ENCODE measurements at regions not wholly inside any gene's neighbourhood (a gene's known extent, or its start where the extent isn't known, plus 50 kb on each side); places are given as distances from the start of the nearest gene placed in this dataset.

GRCh38 chr10:83533290-83533689 lies 606.0 kb upstream of the GHITM start:
- Histone ChIP-seq H2AFZ (ENCODE audit: low read length) (no peak overlapping the region), H3K18ac (ENCODE audit: extremely low read depth, low read length) (no peak overlapping the region), H2BK5ac (ENCODE audit: low read depth, low read length) (no peak overlapping the region), H3K9ac (replicated peaks in 1 of 4; ENCODE audit: extremely low read depth in 1 of 4, low read depth in 3 of 4, low read length in 3 of 4) (no peak overlapping the region), H4K8ac (ENCODE audit: extremely low read depth, insufficient read depth, low read length) (no peak overlapping the region), H3K9me3 (ENCODE audit: insufficient read depth in 2 of 2, low read depth in 1 of 2, low read length in 1 of 2) (no peaks in the 10 kb centered on the region), H3K27ac (ENCODE audit: low read depth, low read length) (no peak overlapping the region), H2BK15ac (ENCODE audit: low read length) (no peak overlapping the region), H4K91ac (replicated peaks; ENCODE audit: insufficient read length, low read length) (no peak overlapping the region), H3K79me1 (ENCODE audit: low read depth, low read length) (no peaks in the 10 kb centered on the region), H3K27me3 (replicated peaks in 1 of 4; ENCODE audit: control insufficient read depth in 3 of 4, extremely low read depth in 1 of 4, insufficient read depth in 3 of 4, low read length in 3 of 4) (no peaks in the 10 kb centered on the region), H2BK20ac (ENCODE audit: low read length) (no peak overlapping the region), H3K23ac (ENCODE audit: insufficient read length) (no peak overlapping the region), H2BK12ac (ENCODE audit: low read depth, low read length) (no peak overlapping the region), H3K14ac (ENCODE audit: insufficient read length) (no peak overlapping the region), H4K5ac (ENCODE audit: insufficient read length, low read depth, low read length) (no peak overlapping the region), H4K20me1 (replicated peaks in 1 of 2; ENCODE audit: control insufficient read depth in 1 of 2, insufficient read depth in 2 of 2, low read length in 2 of 2) (no peaks in the 10 kb centered on the region), H3K36me3 (ENCODE audit: control insufficient read depth in 2 of 4, insufficient read depth in 4 of 4, low read length in 3 of 4) (no peaks in the 10 kb centered on the region), H3K4me2 (ENCODE audit: insufficient read depth in 1 of 2, low read depth in 2 of 2, low read length in 2 of 2) (no peak overlapping the region), H3K23me2 (ENCODE audit: low read depth, low read length) (no peaks in the 10 kb centered on the region), H3K4me3 (ENCODE audit: extremely low read depth in 1 of 4, insufficient read depth in 2 of 4, low read depth in 3 of 4, low read length in 4 of 4) (no peak overlapping the region), H2AK5ac (ENCODE audit: low read depth, low read length) (no peak overlapping the region), H2BK120ac (replicated peaks; ENCODE audit: low read depth, low read length) (no peak overlapping the region), H3K4ac (replicated peaks; ENCODE audit: insufficient read length, low read depth, low read length) (no peak overlapping the region), H3K56ac (replicated peaks; ENCODE audit: insufficient read length, low read depth, low read length) (no peak overlapping the region), H3K79me2 (ENCODE audit: control insufficient read depth in 1 of 2, insufficient read depth in 2 of 2, low read length in 2 of 2) (no peaks in the 10 kb centered on the region), H3K4me1 (replicated peaks in 1 of 4; ENCODE audit: control insufficient read depth in 3 of 4, insufficient read depth in 4 of 4, low read length in 3 of 4) (no peaks in the 10 kb centered on the region)
- ChIA-PET CTCF (ENCODE audit: partially characterized antibody) (interaction anchor here (1.2 kb wide), 1 partner anchor 10 kb away, joined by 4 read pairs; no protein-coding TSS in a partner anchor), POLR2A (ENCODE audit: partially characterized antibody) (no interaction called here)
- 83% methylated on average over 1 of the region's 1 CpG; no CpG with 5 or more reads in 1 of the 2 experiments for WGBS, 2 experiments (ENCODE audit: extremely low coverage in 1 of 2, insufficient coverage in 1 of 2, insufficient read length in 1 of 2, insufficient replicate concordance in 2 of 2, low coverage in 1 of 2, low lambda C conversion rate in 2 of 2, missing lambda C conversion rate in 1 of 2)
- FAIRE-seq (no peak), DNase-seq (ENCODE audit: low read depth in 1 of 2, low spot score in 2 of 2) (no peak)
- TF ChIP-seq CHD1 (IDR thresholded peaks at IDR 0.05; ENCODE audit: low read depth, low read length), result no peak
- TF ChIP-seq GABPA (IDR thresholded peaks at IDR 0.05; ENCODE audit: borderline replicate concordance, insufficient read depth, low read length), result no peak
- TF ChIP-seq RXRA (IDR thresholded peaks at IDR 0.05; ENCODE audit: insufficient read depth, low read depth, low read length), result no peak
- no peak for TF ChIP-seq NRF1 (IDR thresholded peaks at IDR 0.05; ENCODE audit: low read depth, low read length)
- TF ChIP-seq POLR2A (IDR thresholded peaks at IDR 0.05; ENCODE audit: control extremely low read depth in 1 of 2, low read depth in 2 of 2, low read length in 2 of 2), result no peak
- TF ChIP-seq NANOG (IDR thresholded peaks at IDR 0.05; ENCODE audit: insufficient read depth, low read depth, low read length, poor library complexity, severe bottlenecking), result no peak
- TF ChIP-seq CBX5 (IDR thresholded peaks at IDR 0.05; ENCODE audit: low read depth, low read length), result no peak
- TF ChIP-seq ATF2 (IDR thresholded peaks at IDR 0.05; ENCODE audit: low read length), result no peak
- no peak for TF ChIP-seq CEBPB (IDR thresholded peaks at IDR 0.05; ENCODE audit: low read depth, low read length)
- no peak for TF ChIP-seq SRF (IDR thresholded peaks at IDR 0.05; ENCODE audit: low read depth, low read length)
- no peak for TF ChIP-seq BACH1 (IDR thresholded peaks at IDR 0.05; ENCODE audit: low read length)
- no peak for TF ChIP-seq JUN (IDR thresholded peaks at IDR 0.05; ENCODE audit: low read depth, low read length)
- TF ChIP-seq E2F6 (IDR thresholded peaks at IDR 0.05), result no peak
- no peak for TF ChIP-seq YY1 (IDR thresholded peaks at IDR 0.05; ENCODE audit: low read depth, low read length)
